Loucy (cell line): ENCODE measurements at regions not wholly inside any gene's neighbourhood (a gene's known extent, or its start where the extent isn't known, plus 50 kb on each side); places are given as distances from the start of the nearest gene placed in this dataset.

ENCODE experiments used
- H2AFZ ChIP-seq: fragments of 200-600 bp; sonication (generic); 2 replicates; pipeline ENCODE4 v1.6.0; 2016; ENCODE audit warnings: antibody characterized with exemption, mild to moderate bottlenecking, low read length, moderate library complexity
- H3F3A ChIP-seq: fragments of 200-600 bp; 2 replicates; pipeline ENCODE4 v1.6.0; 2016; ENCODE audit warnings: antibody characterized with exemption, low read depth, mild to moderate bottlenecking
- H3K27me3 ChIP-seq: fragments of 200-600 bp; sonication (generic); 2 replicates; pipeline ENCODE4 v1.6.1; 2014; ENCODE audit warnings: low read length, mild to moderate bottlenecking; ENCODE audit not compliant: insufficient read depth, poor library complexity, severe bottlenecking
- H3K36me3 ChIP-seq: fragments of 200-600 bp; sonication (generic); 2 replicates; pipeline ENCODE4 v1.6.1; 2016; ENCODE audit warnings: low read length; ENCODE audit not compliant: insufficient read depth
- H3K4me1 ChIP-seq: fragments of 200-600 bp; sonication (generic); 2 replicates; pipeline ENCODE4 v1.5.1; 2014; ENCODE audit warnings: low read length, mild to moderate bottlenecking; ENCODE audit not compliant: insufficient read depth, poor library complexity, severe bottlenecking
- H3K4me2 ChIP-seq: fragments of 200-600 bp; sonication (generic); 2 replicates; pipeline ENCODE4 v1.6.0; 2014; ENCODE audit warnings: antibody characterized with exemption, low read length, low read depth, mild to moderate bottlenecking; ENCODE audit not compliant: poor library complexity, severe bottlenecking
- H3K4me3 ChIP-seq: fragments of 200-600 bp; sonication (generic); 2 replicates; pipeline ENCODE4 v1.5.1; 2014; ENCODE audit warnings: low read length, mild to moderate bottlenecking, mixed read lengths; ENCODE audit not compliant: poor library complexity, severe bottlenecking
- H3K79me2 ChIP-seq: fragments of 200-600 bp; sonication (generic); 2 replicates; pipeline ENCODE4 v1.6.1; 2014; ENCODE audit warnings: low read length; ENCODE audit not compliant: insufficient read depth
- H3K9ac ChIP-seq: fragments of 200-600 bp; sonication (generic); 2 replicates; pipeline ENCODE4 v1.6.0; 2014; ENCODE audit warnings: mild to moderate bottlenecking, low read depth, low read length, moderate library complexity; ENCODE audit not compliant: poor library complexity, severe bottlenecking
- H3K9me2 ChIP-seq: fragments of 200-600 bp; sonication (generic); replicated peaks from 2 replicates; pipeline ENCODE4 v1.6.1; 2016; ENCODE audit warnings: low read depth, low read length, mixed read lengths
- H3K9me3 ChIP-seq: fragments of 200-600 bp; sonication (generic); 2 replicates; pipeline ENCODE4 v1.6.1; 2014; ENCODE audit warnings: mild to moderate bottlenecking, antibody characterized with exemption, low read length, low read depth; ENCODE audit not compliant: insufficient read depth
- H4K20me1 ChIP-seq: fragments of 200-600 bp; sonication (generic); 2 replicates; pipeline ENCODE4 v1.6.0; 2014; ENCODE audit warnings: antibody characterized with exemption, low read length, mild to moderate bottlenecking; ENCODE audit not compliant: insufficient read depth, poor library complexity, severe bottlenecking
- CTCF ChIP-seq: fragments of 200-600 bp; sonication (generic); conservative IDR thresholded peaks from 2 replicates; pipeline ENCODE4 v1.5.1; 2014; ENCODE audit warnings: mild to moderate bottlenecking, antibody characterized with exemption, low read length
- EZH2phosphoT487 ChIP-seq: fragments of 200-600 bp; IDR thresholded peaks from 2 replicates; pipeline ENCODE4 v1.6.1; 2018; ENCODE audit warnings: antibody characterized with exemption, mild to moderate bottlenecking, moderate library complexity, borderline replicate concordance

- no peaks in the 10 kb centered on the region for H3K36me3 ChIP-seq
- no peaks in the 10 kb centered on the region for H4K20me1 ChIP-seq
- no peak for TF ChIP-seq EZH2phosphoT487
- no peak for TF ChIP-seq CTCF
- H3K9me3 ChIP-seq: no peaks in the 10 kb centered on the region
- H3K79me2 ChIP-seq: no peaks in the 10 kb centered on the region
- H3K4me2 ChIP-seq: no peak overlapping the region
- no peak overlapping the region for H3K9ac ChIP-seq
- no peaks in the 10 kb centered on the region for H3F3A ChIP-seq
- no peaks in the 10 kb centered on the region for H3K4me1 ChIP-seq
- no peaks in the 10 kb centered on the region for H3K9me2 ChIP-seq
- H2AFZ ChIP-seq: no peak overlapping the region
- no peaks in the 10 kb centered on the region for H3K27me3 ChIP-seq
- no peak overlapping the region for H3K4me3 ChIP-seq
These were observed 211.8 kb downstream of the GLUD2 start for GRCh38 chrX:121259170-121259569.

GRCh38 chrX:121260596-121261240, 213.3 kb downstream of the GLUD2 start:
- no peak overlapping the region for H3K4me3 ChIP-seq
- TF ChIP-seq EZH2phosphoT487 (no peak), CTCF (no peak)
- H2AFZ ChIP-seq: no peak overlapping the region
- H3K27me3 ChIP-seq: no peaks in the 10 kb centered on the region
- H3F3A ChIP-seq: no peaks in the 10 kb centered on the region
- H3K9me3 ChIP-seq: no peaks in the 10 kb centered on the region
- H3K9me2 ChIP-seq: no peaks in the 10 kb centered on the region
- H4K20me1 ChIP-seq: no peaks in the 10 kb centered on the region
- no peaks in the 10 kb centered on the region for H3K4me1 ChIP-seq
- H3K9ac ChIP-seq: no peak overlapping the region
- no peaks in the 10 kb centered on the region for H3K36me3 ChIP-seq
- H3K79me2 ChIP-seq: no peaks in the 10 kb centered on the region
- no peak overlapping the region for H3K4me2 ChIP-seq

- Histone ChIP-seq H3K4me3 (no peak overlapping the region), H4K20me1 (no peaks in the 10 kb centered on the region), H2AFZ (no peak overlapping the region), H3K9me3 (no peaks in the 10 kb centered on the region), H3K9me2 (no peaks in the 10 kb centered on the region), H3K4me2 (no peak overlapping the region), H3K36me3 (no peaks in the 10 kb centered on the region), H3K4me1 (no peaks in the 10 kb centered on the region), H3K27me3 (no peaks in the 10 kb centered on the region), H3K9ac (no peak overlapping the region), H3K79me2 (no peaks in the 10 kb centered on the region), H3F3A (no peaks in the 10 kb centered on the region)
- TF ChIP-seq CTCF: no peak
- no peak for TF ChIP-seq EZH2phosphoT487
These were observed 236.5 kb downstream of the GLUD2 start for GRCh38 chrX:121283921-121284320.
